Ovary (tissue), 7 donors: ENCODE measurements at regions not wholly inside any gene's neighbourhood (a gene's known extent, or its start where the extent isn't known, plus 50 kb on each side); places are given as distances from the start of the nearest gene placed in this dataset.
A peak's percentile ranks its signal among the peaks of the same experiment; 100 is the strongest.

ENCODE experiments used
- DNase-seq, 5 donors: peaks; one replicate each; pipeline ENCODE4 v3.0.0-alpha.2; 2019 to 2020
- H3K27ac ChIP-seq, 2 donors: fragments of 200-600 bp; one replicate each; pipeline versions ENCODE4 v1.5.1 to v1.8.0; 2019 to 2022
- H3K27me3 ChIP-seq: fragments of 200-600 bp; one replicate; pipeline ENCODE4 v1.8.0; 2022
- H3K36me3 ChIP-seq: fragments of 200-600 bp; sonication (generic); one replicate; pipeline ENCODE4 v1.5.1; 2019
- H3K4me1 ChIP-seq: one replicate; pipeline ENCODE4 v1.8.1; 2013; ENCODE audit warnings: mild to moderate bottlenecking, moderate library complexity; ENCODE audit not compliant: insufficient read depth
- H3K4me3 ChIP-seq: fragments of 200-600 bp; sonication (generic); one replicate; pipeline ENCODE4 v1.5.1; 2017
- H3K9me3 ChIP-seq, 2 donors: fragments of 200-600 bp in 1 of 2; sonication (generic) in 1 of 2; one replicate each; pipeline versions ENCODE4 v1.5.1 to v1.8.1; 2013 to 2019; ENCODE audit warnings: mild to moderate bottlenecking in 1 of 2, moderate library complexity in 1 of 2
- CTCF ChIP-seq, 3 donors: fragments of 450-650 bp in 2 of 3; fragments of 200-600 bp in 1 of 3; IDR thresholded peaks; one replicate each; pipeline versions ENCODE4 v1.5.1 to v1.8.0; 2016 to 2022; ENCODE audit warnings: antibody characterized with exemption in 3 of 3, mild to moderate bottlenecking in 1 of 3
- EP300 ChIP-seq: sonication (generic); formaldehyde crosslinking; IDR thresholded peaks from one replicate; pipeline ENCODE4 v1.6.1; 2017; ENCODE audit warnings: antibody characterized with exemption
- POLR2A ChIP-seq: fragments of 450-650 bp; IDR thresholded peaks from one replicate; pipeline ENCODE4 v1.6.1; 2017; ENCODE audit warnings: antibody characterized with exemption, mild to moderate bottlenecking, moderate library complexity
- WGBS, 3 donors: extraction: QIAGEN DNeasy Blood & Tissue Kit in 1 of 3; methylation state at CpG; one replicate each; pipeline versions ENCODE4 v1.1.5 to v1.1.7; 2013 to 2017; 5-methylcytosine and 5-hydroxymethylcytosine counted together
- intact Hi-C, 4 donors: fragments of 100-400 bp; cut with DNase I; formaldehyde crosslinking; loops; one replicate each; pipeline versions ENCODE4 v1.11.0 to v1.15.1; 2022 to 2023
- donor health status: DM: no; HTN: no; CAD: no; lungs with moderate emphysema.
- donor health status: DM: no; HTN: no; CAD: no.
- donor health status: Bipolar disorder and iron deficiency.
- donor health status: DM: no; HTN: no; CAD: no.
- donor health status: DM: yes; HTN: yes; CAD: no.

GRCh38 chr5:159442206-159442850 lies 112.0 kb upstream of the IL12B start:
- 8 to 15% (median 11%) methylated on average over 12 of the region's 12 CpGs for WGBS, 3 donors
- intact Hi-C loops, result loop anchor here in 2 of 4 donors (2.0 to 10.0 kb wide), 3 partner anchors 474 to 902 kb away; partner anchors contain the start of gene ADRA1B (in 1 of the 2)
- H3K27me3 ChIP-seq, result no peaks in the 10 kb centered on the region
- peak; percentile 39 to 71 (median 52) for DNase-seq
- H3K36me3 ChIP-seq, result no peaks in the 10 kb centered on the region
- H3K4me3 ChIP-seq, result no peak overlapping the region
- no peaks in the 10 kb centered on the region for H3K4me1 ChIP-seq
- H3K27ac ChIP-seq, result no peak overlapping the region
- TF ChIP-seq CTCF (IDR thresholded peaks at IDR 0.05), result no peak
- TF ChIP-seq EP300, result no peak
- TF ChIP-seq POLR2A, result no peak
- H3K9me3 ChIP-seq, result no peaks in the 10 kb centered on the region

- no peaks in the 10 kb centered on the region for H3K9me3 ChIP-seq
- peak; percentile 13 to 57 (median 53) for TF ChIP-seq CTCF (IDR thresholded peaks at IDR 0.05)
- no peak for TF ChIP-seq EP300
- TF ChIP-seq POLR2A, result no peak
- intact Hi-C loops, result loop anchor here (1.0 to 10.0 kb wide), 6 partner anchors 60 to 900 kb away; partner anchors contain the start of gene ADRA1B (in 2 of the 4)
- H3K4me1 ChIP-seq, result no peaks in the 10 kb centered on the region
- no peaks in the 10 kb centered on the region for H3K36me3 ChIP-seq
- H3K27ac ChIP-seq, result no peak overlapping the region
- H3K4me3 ChIP-seq, result no peak overlapping the region
- H3K27me3 ChIP-seq, result no peaks in the 10 kb centered on the region
- 27 to 37% (median 29%) methylated on average over 6 of the region's 6 CpGs for WGBS, 3 donors
- no peak for DNase-seq
Measured at GRCh38 chr5:159444441-159445082, 114.3 kb upstream of the IL12B start.

- Histone ChIP-seq H3K4me1 (peaks cover 2% of the 10 kb centered on the region), H3K27ac (no peak overlapping the region), H3K4me3 (no peak overlapping the region), H3K9me3 (no peaks in the 10 kb centered on the region), H3K27me3 (no peaks in the 10 kb centered on the region), H3K36me3 (no peaks in the 10 kb centered on the region)
- WGBS, 3 donors, result 95 to 100% (median 96%) methylated on average over 1 of the region's 1 CpG
- intact Hi-C loops, result loop anchor here in 3 of 4 donors (5.0 to 10.0 kb wide), 3 partner anchors 470 to 898 kb away; partner anchors contain the start of gene ADRA1B (in 1 of the 3)
- TF ChIP-seq CTCF (IDR thresholded peaks at IDR 0.05) (no peak), EP300 (no peak), POLR2A (no peak)
- DNase-seq, result no peak
Measured at GRCh38 chr5:159447116-159447515, 116.8 kb upstream of the IL12B start.

- Histone ChIP-seq H3K4me3 (no peak overlapping the region), H3K27ac (no peak overlapping the region), H3K9me3 (no peaks in the 10 kb centered on the region), H3K36me3 (no peaks in the 10 kb centered on the region), H3K4me1 (peaks cover 2% of the 10 kb centered on the region), H3K27me3 (no peaks in the 10 kb centered on the region)
- DNase-seq, result no peak
- TF ChIP-seq EP300, result no peak
- TF ChIP-seq POLR2A, result no peak
- TF ChIP-seq CTCF (IDR thresholded peaks at IDR 0.05), result no peak
- WGBS, 3 donors, result 66 to 79% (median 68%) methylated on average over 5 of the region's 5 CpGs
- intact Hi-C loops, result loop anchor here in 3 of 4 donors (2.0 to 10.0 kb wide), 4 partner anchors 468 to 896 kb away; partner anchors contain the start of gene ADRA1B (in 2 of the 3)
Measured at GRCh38 chr5:159448841-159449407, 118.6 kb upstream of the IL12B start.
